ENCODE measurements at regions not wholly inside any gene's neighbourhood (a gene's known extent, or its start where the extent isn't known, plus 50 kb on each side); places are given as distances from the start of the nearest gene placed in this dataset.

GRCh38 chr12:38417101-38417500 lies 100.5 kb downstream of the ALG10B start:
- TF ChIP-seq CTCF (conservative IDR thresholded peaks at IDR 0.05) (no peak), EZH2 (IDR thresholded peaks at IDR 0.05; ENCODE audit: low read depth) (no peak)

All from PC-9 (cell line).